Lower leg skin (tissue), 3 donors: ENCODE measurements at regions not wholly inside any gene's neighbourhood (a gene's known extent, or its start where the extent isn't known, plus 50 kb on each side); places are given as distances from the start of the nearest gene placed in this dataset.

ENCODE experiments used
- POLR2A ChIP-seq, 2 donors: fragments of 450-650 bp; IDR thresholded peaks; one replicate each; pipeline ENCODE4 v1.6.1; 2016 to 2017; ENCODE audit warnings: antibody characterized with exemption in 2 of 2, mild to moderate bottlenecking in 1 of 2, moderate library complexity in 1 of 2
- TF ChIP-seq, protein P1 (sequence below), 3 donors: fragments of 450-650 bp; IDR thresholded peaks; one replicate each; pipeline ENCODE4 v1.5.1; 2016; ENCODE audit warnings: antibody characterized with exemption in 3 of 3, mild to moderate bottlenecking in 3 of 3, moderate library complexity in 2 of 3

DNA sequence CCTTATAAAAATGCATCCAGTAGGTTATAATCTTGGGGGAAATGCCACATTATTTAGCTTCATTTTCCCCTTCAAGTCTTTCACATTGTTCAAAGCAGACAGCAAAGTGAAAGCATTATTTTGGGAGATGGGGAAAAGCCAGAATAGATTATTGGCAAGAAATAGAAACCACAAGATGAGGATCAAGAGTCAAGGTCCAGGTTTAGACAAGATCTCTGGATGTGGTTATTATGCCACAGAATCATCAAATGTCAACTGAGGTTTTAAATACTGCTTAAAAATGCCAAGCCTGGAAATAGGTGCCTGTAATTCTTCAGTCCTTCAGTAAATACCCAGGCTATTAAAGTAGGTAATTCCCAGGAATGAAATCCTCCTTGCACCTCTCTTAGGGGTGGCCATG is 65.1 kb upstream of the ALOX12 start:
- TF ChIP-seq, protein P1, sequence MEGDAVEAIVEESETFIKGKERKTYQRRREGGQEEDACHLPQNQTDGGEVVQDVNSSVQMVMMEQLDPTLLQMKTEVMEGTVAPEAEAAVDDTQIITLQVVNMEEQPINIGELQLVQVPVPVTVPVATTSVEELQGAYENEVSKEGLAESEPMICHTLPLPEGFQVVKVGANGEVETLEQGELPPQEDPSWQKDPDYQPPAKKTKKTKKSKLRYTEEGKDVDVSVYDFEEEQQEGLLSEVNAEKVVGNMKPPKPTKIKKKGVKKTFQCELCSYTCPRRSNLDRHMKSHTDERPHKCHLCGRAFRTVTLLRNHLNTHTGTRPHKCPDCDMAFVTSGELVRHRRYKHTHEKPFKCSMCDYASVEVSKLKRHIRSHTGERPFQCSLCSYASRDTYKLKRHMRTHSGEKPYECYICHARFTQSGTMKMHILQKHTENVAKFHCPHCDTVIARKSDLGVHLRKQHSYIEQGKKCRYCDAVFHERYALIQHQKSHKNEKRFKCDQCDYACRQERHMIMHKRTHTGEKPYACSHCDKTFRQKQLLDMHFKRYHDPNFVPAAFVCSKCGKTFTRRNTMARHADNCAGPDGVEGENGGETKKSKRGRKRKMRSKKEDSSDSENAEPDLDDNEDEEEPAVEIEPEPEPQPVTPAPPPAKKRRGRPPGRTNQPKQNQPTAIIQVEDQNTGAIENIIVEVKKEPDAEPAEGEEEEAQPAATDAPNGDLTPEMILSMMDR (IDR thresholded peaks at IDR 0.05), result no peak
- no peak for TF ChIP-seq POLR2A (IDR thresholded peaks at IDR 0.05)
